Suppressor macrophage (primary cell): ENCODE measurements at regions not wholly inside any gene's neighbourhood (a gene's known extent, or its start where the extent isn't known, plus 50 kb on each side); places are given as distances from the start of the nearest gene placed in this dataset.

Experiments
- DNase-seq, 4 experiments: peaks; one replicate each; pipeline ENCODE4 v3.0.0-alpha.2; 2020 to 2022

DNA sequence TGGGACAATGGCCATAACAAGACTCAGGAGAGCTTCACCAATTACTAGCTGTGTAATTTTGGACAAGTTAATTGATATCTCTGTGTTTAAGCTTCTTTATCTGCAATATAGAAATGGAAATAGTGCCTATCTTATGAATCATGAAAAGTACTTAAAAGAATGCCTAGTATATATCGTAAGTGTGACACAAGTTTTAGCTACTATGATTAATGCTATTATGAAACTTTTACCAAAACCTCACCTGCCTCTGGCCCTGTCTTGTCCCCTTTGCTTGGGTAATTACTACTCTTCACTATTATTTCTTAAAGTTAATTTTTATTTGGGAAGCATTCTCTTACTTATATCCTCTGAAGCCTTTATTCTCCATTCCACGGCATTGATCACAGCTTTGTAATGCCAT, 75.0 kb upstream of the NETO1 start:
- DNase-seq = no peak

DNA sequence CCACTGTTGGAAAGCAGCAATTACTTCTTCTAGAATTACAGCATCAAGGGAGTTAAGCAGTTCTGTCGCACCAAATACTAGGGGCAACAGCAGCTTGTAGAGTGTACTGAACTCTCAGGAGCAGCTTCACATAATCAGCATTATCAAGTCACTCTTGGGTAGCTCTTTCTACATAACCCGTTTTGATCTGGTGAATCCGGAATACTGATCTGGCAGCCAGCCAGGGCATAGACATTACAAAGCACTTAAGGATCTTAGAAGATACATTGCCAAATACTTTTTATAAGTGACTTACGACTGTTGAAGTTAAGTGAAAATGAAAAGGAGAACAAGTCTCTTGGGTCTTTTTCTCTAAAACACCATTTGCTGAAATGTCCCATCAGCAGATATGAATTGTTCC, 73.2 kb upstream of the NETO1 start:
- no peak for DNase-seq

DNA sequence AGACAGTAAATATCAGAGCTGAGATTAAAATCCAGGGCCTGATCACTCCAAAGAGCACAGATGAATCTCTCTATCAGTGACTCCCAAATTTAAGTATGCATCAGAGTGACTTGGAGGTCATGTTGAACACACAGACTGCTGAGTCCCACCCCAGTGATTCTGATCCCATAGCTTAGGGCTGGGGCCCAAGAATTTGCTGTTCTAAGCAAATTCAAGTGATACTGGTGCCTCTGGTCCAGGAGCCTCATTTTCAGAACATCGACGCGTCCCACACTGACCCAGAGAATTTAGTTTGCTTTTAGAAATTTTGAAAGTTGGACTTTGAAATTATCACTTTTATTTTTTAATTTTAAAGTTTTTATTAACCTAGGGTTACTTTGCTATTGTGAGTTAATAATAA, 72.7 kb upstream of the NETO1 start:
- DNase-seq = no peak

DNA sequence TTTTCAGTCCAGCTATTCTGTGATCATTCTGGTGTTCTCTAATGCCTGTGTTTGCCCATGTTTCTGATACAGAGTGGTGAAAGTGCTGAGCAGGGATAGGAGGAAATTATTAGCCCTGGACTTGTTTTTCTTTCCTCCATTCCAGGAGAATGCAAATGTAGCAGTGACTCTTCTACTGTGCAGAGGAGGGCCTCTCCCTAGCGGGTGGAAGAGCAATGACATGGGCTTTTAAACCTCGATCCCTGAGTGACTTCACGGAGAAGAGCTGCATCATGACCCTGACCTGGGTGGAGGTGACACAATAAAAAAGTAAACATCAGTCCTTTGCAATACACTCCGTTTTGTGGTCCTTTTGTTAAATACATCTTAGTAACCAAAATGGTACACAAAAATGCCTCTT, 68.0 kb upstream of the NETO1 start:
- DNase-seq = no peak

DNA sequence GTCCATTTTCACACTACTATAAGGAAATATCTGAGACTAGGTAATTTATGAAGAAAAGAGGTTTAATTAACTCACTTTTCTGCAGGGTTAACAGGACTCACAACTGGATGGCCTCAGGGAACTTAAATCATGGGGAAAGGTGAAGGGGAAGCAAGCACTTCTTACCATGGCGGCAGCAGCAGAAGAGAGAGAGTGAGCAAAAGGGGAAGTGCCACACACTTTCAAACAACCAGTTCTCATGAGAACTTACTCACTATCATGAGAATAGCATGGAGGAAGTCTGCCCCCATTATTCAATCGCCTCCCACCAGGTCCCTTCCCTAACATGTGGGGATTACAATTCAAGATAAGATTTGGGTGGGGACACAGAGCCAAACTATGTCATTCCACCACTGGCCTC, 55.1 kb upstream of the NETO1 start:
- no peak for DNase-seq
